GM18907 (cell line): ENCODE measurements at regions not wholly inside any gene's neighbourhood (a gene's known extent, or its start where the extent isn't known, plus 50 kb on each side); places are given as distances from the start of the nearest gene placed in this dataset.

Experiments used
- ATAC-seq: cut with Tn5 transposase; IDR thresholded peaks from one replicate; pipeline ENCODE4 v1.9.1; 2021; ENCODE audit warnings: mild to moderate bottlenecking, moderate library complexity; ENCODE audit not compliant: unreplicated experiment

DNA sequence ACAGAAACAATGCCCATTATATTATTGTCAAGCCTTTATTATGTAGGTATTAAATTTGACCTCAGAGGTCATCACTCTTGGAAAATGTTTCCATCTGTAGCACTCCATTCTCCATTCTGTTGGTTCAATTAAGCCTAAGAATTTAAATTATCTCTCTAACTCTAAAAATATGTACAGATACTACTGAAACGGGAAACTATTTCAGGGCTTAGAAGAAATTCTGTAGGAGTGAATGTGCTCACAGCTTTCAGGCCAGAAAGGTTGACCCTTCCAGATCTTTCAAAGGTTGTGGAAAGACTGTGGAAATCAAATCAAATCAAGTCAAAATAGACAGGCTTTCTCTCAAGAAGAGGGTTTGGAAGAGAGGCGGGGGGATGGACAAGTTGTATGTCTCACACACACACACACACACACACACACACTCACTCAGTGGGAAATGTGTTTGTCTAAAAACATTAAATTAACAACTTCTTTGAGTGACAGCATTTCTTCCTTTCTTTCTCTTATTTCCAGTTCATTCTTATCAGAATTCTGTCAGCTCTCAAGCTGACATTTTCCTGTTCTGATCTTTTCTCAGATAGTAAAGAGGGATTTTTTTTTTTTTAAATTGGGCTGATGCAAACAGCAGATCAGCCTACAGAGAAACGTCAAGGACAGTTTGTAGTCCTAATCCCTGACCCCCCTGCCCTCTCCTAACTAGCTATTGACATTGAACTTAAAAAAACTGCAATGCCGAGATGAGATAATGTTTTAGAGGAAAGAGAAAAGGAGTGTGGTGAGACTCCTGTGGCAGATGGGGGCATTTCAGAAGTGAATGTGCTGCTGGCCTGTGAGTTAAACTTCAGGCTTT lies 139.0 kb upstream of the ZFHX3 start:
- ATAC-seq: no peak

DNA sequence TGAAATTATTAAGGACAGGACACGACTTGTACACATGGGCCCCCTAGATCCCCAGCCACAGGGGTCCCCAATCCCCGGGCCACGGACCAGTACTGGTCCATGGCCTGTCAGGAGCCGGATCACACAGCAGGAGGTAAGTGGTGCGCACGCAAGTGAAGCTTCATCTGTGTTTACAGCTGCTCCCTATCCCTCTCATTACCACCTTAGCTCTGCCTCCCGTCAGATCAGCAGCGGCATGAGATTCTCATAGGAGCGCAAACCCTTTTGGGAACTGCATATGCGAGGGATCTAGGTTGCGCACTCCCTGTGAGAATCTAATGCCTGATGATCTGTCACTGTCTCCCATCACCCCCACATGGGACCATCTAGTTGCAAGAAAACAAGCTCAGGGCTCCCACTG lies 137.8 kb upstream of the ZFHX3 start:
- no peak for ATAC-seq

DNA sequence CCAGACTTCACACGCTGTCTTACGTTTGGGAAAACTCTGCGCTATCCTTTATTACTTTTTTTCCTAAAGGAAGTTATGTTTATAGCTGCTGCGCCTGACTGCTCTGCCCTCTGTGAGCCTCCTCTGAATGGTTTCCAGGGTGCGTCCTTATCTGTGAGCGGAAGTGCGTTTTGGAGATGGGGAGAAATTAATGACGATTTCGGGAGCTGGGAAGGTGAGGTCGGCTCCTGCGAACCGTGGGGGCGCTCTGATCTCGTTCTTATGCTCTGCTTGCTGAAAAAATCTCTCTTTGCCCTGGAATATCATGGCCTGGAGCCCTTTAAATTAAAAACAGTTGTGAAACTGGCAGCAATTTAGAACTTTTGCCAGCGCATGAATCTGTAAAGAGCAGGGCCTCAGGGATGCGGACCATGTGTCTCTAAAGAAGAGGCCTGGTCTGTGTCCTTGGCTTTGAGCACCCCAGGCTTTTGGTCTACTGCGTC lies 135.7 kb upstream of the ZFHX3 start:
- ATAC-seq: no peak

DNA sequence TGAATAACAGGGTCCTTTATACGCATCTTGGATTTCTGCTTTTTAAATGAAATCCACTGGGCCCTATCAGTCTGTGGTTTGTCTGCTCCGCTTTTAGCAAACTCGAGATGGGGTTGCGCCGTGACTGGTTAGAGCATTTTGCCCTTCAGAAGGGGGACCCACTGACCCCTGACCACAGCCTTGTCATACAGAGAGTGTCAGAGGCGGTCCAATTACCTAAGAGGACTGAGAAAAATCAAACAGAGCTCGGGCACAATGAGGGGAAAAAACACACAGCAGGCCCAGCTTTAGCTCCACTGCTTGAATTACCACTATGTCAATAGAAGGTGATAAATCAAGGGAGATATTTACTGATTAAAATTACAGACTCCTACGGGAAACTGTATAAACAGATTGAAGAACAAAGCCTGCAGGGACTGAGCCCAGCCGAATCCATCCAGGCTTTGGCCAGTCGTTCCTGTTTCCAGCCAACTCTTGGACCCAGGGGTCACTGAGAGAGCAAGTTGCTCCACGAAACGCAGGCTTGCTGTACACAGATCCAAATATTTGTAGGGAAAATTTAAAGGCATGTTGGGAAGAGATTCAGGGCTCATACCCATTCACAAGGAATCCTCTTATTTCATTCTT lies 131.9 kb upstream of the ZFHX3 start:
- ATAC-seq: no peak

DNA sequence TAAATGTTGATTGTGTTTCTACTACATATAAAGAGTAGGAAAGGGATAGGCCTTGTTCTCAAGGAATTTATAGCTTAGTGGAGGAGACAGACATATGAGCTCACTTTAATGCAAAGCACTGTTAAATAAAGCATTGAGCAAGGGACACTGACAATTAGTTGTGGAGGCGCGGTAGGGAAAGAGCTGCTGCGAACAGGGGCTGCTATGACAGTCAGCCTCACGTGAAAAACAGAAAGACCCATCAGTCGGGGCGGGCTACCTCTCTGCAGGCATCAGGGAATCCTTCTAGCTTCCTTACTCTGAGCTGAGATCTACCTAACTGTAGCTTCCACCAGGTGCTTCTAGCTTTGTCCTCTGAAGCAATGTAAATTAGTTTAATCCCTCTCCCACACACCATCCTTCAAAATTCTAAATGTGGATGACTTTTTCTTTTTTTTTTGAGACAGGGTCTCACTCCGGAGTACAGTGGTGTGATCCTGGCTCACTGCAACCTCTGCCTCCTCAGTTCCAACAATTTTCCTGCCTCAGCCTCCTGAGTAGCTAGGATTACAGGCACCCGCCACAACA lies 129.9 kb upstream of the ZFHX3 start:
- ATAC-seq: no peak

- no peak for ATAC-seq
Observed at GRCh38 chr16:73176577-73177013, 128.7 kb upstream of the ZFHX3 start.

- no peak for ATAC-seq
Observed at GRCh38 chr16:73172973-73173709, 125.2 kb upstream of the ZFHX3 start.

- ATAC-seq: no peak
Observed at GRCh38 chr16:73172241-73172972, 124.5 kb upstream of the ZFHX3 start.

- no peak for ATAC-seq
Observed at GRCh38 chr16:73171901-73172240, 123.9 kb upstream of the ZFHX3 start.

GRCh38 chr16:73171380-73171779 lies 123.5 kb upstream of the ZFHX3 start:
- ATAC-seq: no peak

DNA sequence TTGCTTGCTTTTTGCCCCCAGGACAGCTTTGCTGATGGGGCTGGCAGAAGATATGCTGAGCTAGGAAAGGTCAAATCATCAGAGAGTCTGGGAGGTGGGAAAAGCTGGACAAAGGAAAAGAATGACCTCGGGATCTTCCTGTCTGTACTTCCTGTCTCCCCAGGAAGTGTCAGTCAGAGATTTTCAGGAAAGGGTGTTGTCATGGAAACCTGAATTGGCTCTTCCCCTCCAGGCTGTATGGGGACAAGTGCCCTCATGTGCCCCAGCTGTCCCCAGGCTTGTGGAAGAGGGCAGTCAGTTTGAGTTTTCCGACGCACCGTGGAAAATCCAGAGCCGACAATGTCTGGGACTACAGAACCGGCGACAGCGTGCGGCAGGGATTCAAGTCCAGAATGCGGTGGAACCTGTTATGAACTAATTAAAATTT lies 122.7 kb upstream of the ZFHX3 start:
- ATAC-seq: no peak

DNA sequence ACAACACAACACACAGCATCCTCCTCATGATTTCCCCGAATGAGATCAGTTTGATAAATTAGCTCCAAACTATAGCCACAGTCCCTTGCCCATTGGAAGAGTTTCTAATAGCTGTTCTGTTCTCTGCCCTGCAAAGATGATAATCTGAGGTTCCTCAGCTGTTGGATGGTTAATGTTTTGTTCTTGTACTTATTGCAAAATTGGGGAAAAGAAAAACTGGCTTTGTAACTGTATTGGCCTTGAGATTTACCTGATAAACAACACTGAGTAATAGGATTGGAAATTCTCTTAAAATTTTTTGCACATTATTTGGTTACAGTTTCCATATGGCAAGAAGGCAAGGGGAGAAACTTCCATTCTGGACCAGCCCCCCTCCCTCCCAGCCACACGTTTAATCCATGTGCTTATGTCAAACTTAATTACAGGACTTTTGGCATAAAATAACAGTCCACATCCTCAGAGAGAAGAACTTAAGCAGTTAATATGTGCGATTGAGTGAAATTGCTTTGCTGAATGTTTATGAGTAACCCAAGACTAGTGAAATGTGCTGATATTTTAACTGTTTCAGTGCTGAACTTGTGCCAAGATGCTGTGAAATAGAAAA lies 119.1 kb upstream of the ZFHX3 start:
- ATAC-seq: no peak

- no peak for ATAC-seq
Observed at GRCh38 chr16:73166441-73166851, 118.5 kb upstream of the ZFHX3 start.

DNA sequence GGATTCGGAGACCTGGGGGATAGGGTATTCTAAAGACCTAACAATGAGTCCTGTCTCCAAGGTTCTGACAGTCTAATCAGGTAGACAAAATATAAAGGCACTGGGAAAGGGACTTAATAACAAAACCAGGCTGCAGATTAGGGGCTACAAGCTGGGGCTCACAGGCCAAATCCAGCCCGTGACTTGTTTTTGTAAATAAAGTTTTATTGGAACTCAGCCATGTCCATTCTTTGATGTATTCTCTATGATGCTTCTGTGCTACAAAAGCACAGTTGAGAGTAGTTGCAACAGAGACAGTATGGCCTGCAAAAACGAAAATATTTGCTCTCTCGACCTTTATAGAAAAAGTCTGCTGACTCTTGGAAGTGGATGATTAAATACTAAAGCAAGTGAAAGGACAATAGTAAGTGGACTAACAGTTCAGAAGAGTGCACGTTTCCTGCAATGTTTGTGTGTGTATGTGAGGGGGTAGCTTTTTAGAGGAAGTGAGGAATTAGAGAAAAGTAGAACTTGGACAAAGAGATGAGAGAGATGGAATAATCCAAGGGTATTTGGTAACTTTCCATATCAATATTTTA lies 115.4 kb upstream of the ZFHX3 start:
- ATAC-seq: no peak

GRCh38 chr16:73161977-73162376 lies 114.0 kb upstream of the ZFHX3 start:
- no peak for ATAC-seq

DNA sequence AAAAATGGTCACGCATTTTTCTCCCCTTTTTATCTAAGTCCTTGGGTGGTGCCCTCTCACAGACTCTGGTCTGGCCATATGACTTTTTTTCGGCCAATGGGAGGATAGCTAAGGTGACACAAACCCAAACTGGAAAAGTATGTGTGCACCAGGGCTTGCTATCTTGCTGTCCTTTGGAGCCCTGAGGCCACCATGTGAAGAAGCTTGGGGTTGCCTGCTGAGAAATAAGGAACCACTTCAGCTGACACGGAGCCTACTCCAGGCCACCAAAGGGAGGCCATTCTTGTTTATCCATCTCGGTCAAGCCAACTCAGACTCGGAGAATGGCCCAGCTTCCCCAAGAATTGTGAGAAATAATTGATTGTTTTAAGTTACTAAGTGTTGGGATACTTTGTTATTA lies 111.4 kb upstream of the ZFHX3 start:
- ATAC-seq: no peak

GRCh38 chr16:73157861-73158260 lies 109.9 kb upstream of the ZFHX3 start:
- ATAC-seq: no peak

GRCh38 chr16:73154063-73154870 lies 106.3 kb upstream of the ZFHX3 start:
- no peak for ATAC-seq
